ENCODE measurements at regions not wholly inside any gene's neighbourhood (a gene's known extent, or its start where the extent isn't known, plus 50 kb on each side); places are given as distances from the start of the nearest gene placed in this dataset.

DNA sequence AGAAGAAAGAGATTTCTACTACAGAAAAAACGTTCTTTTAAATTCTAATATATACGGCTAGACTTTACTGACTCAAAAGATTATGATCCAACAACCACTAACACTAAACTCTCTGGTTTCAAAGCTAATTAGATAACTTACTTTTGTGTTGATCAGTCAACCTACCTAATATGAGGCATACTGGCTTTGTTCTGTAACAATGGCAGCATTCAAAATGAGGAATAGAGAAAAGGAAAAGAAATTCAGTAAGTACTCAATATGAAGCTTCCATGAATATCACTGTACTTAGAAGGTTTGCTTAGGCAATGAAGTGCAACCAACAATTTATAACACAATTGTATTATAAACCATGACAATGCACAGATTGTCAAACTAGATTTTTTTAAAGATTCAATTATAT, 430.5 kb upstream of the PMFBP1 start:
- TF ChIP-seq, protein P1, sequence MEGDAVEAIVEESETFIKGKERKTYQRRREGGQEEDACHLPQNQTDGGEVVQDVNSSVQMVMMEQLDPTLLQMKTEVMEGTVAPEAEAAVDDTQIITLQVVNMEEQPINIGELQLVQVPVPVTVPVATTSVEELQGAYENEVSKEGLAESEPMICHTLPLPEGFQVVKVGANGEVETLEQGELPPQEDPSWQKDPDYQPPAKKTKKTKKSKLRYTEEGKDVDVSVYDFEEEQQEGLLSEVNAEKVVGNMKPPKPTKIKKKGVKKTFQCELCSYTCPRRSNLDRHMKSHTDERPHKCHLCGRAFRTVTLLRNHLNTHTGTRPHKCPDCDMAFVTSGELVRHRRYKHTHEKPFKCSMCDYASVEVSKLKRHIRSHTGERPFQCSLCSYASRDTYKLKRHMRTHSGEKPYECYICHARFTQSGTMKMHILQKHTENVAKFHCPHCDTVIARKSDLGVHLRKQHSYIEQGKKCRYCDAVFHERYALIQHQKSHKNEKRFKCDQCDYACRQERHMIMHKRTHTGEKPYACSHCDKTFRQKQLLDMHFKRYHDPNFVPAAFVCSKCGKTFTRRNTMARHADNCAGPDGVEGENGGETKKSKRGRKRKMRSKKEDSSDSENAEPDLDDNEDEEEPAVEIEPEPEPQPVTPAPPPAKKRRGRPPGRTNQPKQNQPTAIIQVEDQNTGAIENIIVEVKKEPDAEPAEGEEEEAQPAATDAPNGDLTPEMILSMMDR (IDR thresholded peaks at IDR 0.05; ENCODE audit: insufficient read depth, low read length, poor library complexity, severe bottlenecking): no peak
- TF ChIP-seq EZH2phosphoT487 (conservative IDR thresholded peaks at IDR 0.05; ENCODE audit: low read length): no peak
